ENCODE measurements at regions not wholly inside any gene's neighbourhood (a gene's known extent, or its start where the extent isn't known, plus 50 kb on each side); places are given as distances from the start of the nearest gene placed in this dataset.

GRCh38 chr13:69194130-69194529 lies 913.5 kb upstream of the ATXN8OS start:
- TF ChIP-seq CTCF (IDR thresholded peaks at IDR 0.05), result no peak
- TF ChIP-seq POLR2A (IDR thresholded peaks at IDR 0.05), result no peak
